K562 (cell line): ENCODE measurements at regions not wholly inside any gene's neighbourhood (a gene's known extent, or its start where the extent isn't known, plus 50 kb on each side); places are given as distances from the start of the nearest gene placed in this dataset.

Source experiments
- BCL6 ChIP-seq: fragments of 250-450 bp; sonication (Bioruptor Pico); IDR thresholded peaks from 2 replicates; pipeline ENCODE4 v1.4.0; 2020
- CTCF ChIP-seq, 3 experiments: IDR thresholded peaks in 2 of 3; conservative IDR thresholded peaks in 1 of 3; 2 replicates each; pipeline ENCODE4 v1.5.1; 2011 to 2012; ENCODE audit warnings: low read length in 3 of 3, mild to moderate bottlenecking in 3 of 3, control low read depth in 2 of 3, improper control_type of control experiment in 1 of 3, inconsistent platforms in 1 of 3, low read depth in 1 of 3, mixed read lengths in 1 of 3, moderate library complexity in 1 of 3; ENCODE audit not compliant: insufficient read depth in 2 of 3
- DNMT1 ChIP-seq: fragments of 450-650 bp; IDR thresholded peaks from 2 replicates; pipeline ENCODE4 v1.6.1; 2016; ENCODE audit warnings: antibody characterized with exemption, mild to moderate bottlenecking
- ELF1 ChIP-seq: fragments of 200-800 bp; sonication (Bioruptor generic); IDR thresholded peaks from 2 replicates; pipeline ENCODE4 v1.6.1; 2016; ENCODE audit warnings: missing genetic modification characterization, missing compliant biosample characterization
- EP300 ChIP-seq: IDR thresholded peaks from 2 replicates; pipeline ENCODE4 v1.6.1; 2012; ENCODE audit warnings: low read length, improper control_type of control experiment
- FOXO4 ChIP-seq: fragments of 450-650 bp; formaldehyde crosslinking; IDR thresholded peaks from 2 replicates; pipeline ENCODE4 v1.4.0; 2020; ENCODE audit warnings: mild to moderate bottlenecking, moderate library complexity
- FUS ChIP-seq: fragments of 200-400 bp; formaldehyde crosslinking; optimal IDR thresholded peaks from 2 replicates; pipeline ENCODE3; 2017; ENCODE audit warnings: low read depth, low read length
- GTF2A2 ChIP-seq: IDR thresholded peaks from 2 replicates; pipeline ENCODE4 v1.6.1; 2016; ENCODE audit warnings: mild to moderate bottlenecking, missing genetic modification characterization, missing compliant biosample characterization
- IRF1 ChIP-seq: sonication (generic); formaldehyde crosslinking; IDR thresholded peaks from 2 replicates; pipeline ENCODE4 v1.8.0; 2022; ENCODE audit warnings: missing genetic modification reagents, mild to moderate bottlenecking, borderline replicate concordance
- POLR2A ChIP-seq: fragments of 450-650 bp; conservative IDR thresholded peaks from 2 replicates; pipeline ENCODE4 v1.6.1; 2016
- RFX5 ChIP-seq: IDR thresholded peaks from 2 replicates; pipeline ENCODE4 v1.6.1; 2011; ENCODE audit warnings: low read depth, mild to moderate bottlenecking, improper control_type of control experiment, low read length
- TCFL5 ChIP-seq: fragments of 250-450 bp; sonication (Bioruptor Pico); conservative IDR thresholded peaks from 2 replicates; pipeline ENCODE4 v1.6.1; 2021; ENCODE audit warnings: mild to moderate bottlenecking, moderate library complexity, matching md5 sums
- ZNF512 ChIP-seq: IDR thresholded peaks from 2 replicates; pipeline ENCODE4 v1.6.1; 2016; ENCODE audit warnings: missing genetic modification characterization, missing compliant biosample characterization
- ZNF583 ChIP-seq: fragments of 250-450 bp; sonication (Bioruptor Pico); IDR thresholded peaks from 2 replicates; pipeline ENCODE4 v1.4.0; 2020

GRCh38 chr11:37409124-37409523 is 811.1 kb upstream of the RAG2 start:
- TF ChIP-seq CTCF (IDR thresholded peaks at IDR 0.05 in 2 of 3, conservative IDR thresholded peaks at IDR 0.05 in 1 of 3; ENCODE audit: insufficient read depth in 2 of 3, low read depth in 1 of 3, low read length in 3 of 3), result no peak
- no peak for TF ChIP-seq ZNF583 (CRISPR knock-in tag)
- TF ChIP-seq ELF1, result no peak
- no peak for TF ChIP-seq BCL6 (CRISPR knock-in tag)
- TF ChIP-seq IRF1 (CRISPR knock-in tag), result no peak
- no peak for TF ChIP-seq FOXO4 (CRISPR knock-in tag)
- no peak for TF ChIP-seq ZNF512 (tag)
- TF ChIP-seq RFX5, result no peak
- no peak for TF ChIP-seq GTF2A2 (tag)
- TF ChIP-seq DNMT1, result no peak
- TF ChIP-seq POLR2A, result no peak
- TF ChIP-seq FUS, result no peak
- TF ChIP-seq EP300, result no peak
- no peak for TF ChIP-seq TCFL5
